ENCODE measurements at regions not wholly inside any gene's neighbourhood (a gene's known extent, or its start where the extent isn't known, plus 50 kb on each side); places are given as distances from the start of the nearest gene placed in this dataset.

DNA sequence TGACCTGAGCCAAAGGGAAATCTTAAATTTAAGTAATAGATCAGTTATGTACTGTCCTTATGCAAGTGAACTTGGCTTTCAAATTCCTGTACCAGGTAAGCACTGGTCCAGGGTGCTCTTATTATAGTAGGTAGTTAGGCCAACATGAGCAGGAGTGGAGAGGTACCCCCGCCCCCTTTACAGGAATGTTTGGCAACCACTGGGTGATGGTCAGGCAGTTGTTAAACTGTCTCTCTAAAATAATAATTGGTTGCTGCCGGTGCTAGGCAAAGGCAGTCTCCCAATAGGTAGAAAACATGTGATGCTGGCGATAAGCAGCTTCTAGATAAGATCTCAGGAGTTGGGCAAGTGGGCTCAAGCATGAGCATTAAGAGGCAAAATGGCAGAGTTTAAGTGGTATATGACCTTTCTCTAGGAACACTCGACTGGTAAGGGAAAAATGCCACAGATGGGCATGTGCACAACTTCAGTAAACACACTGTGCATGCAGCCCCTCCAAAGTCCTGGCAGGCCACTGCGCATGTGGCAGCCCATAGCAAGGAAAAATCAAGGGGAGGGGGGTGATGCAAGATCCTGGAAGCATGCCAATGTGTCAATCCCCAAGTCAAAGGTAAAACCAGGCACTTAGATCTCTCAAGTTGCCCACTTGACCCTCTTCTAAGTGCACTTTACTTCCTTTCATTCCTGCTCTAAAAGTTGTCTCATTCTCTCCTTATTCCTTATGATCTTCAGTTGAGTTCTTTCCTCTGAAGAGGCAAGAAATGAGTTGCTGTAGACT, 1239.7 kb downstream of the C4orf33 start:
- no peak overlapping the region for H3K4me3 ChIP-seq (ENCODE audit: control insufficient read depth in 2 of 3, extremely low read depth in 1 of 3, insufficient read depth in 2 of 3, low read depth in 1 of 3, low read length in 3 of 3)
- H3K4me2 ChIP-seq (ENCODE audit: control insufficient read depth, extremely low read depth, insufficient read depth, low read depth, low read length) = no peak overlapping the region
- H3K9ac ChIP-seq (ENCODE audit: control insufficient read depth, extremely low read depth, insufficient read depth, low read length) = no peak overlapping the region
- H3K9me3 ChIP-seq (ENCODE audit: control insufficient read depth, low read depth, low read length) = no peaks in the 10 kb centered on the region
- no peaks in the 10 kb centered on the region for H4K20me1 ChIP-seq (ENCODE audit: control insufficient read depth, extremely low read depth, insufficient read depth, low read length)
- TF ChIP-seq, protein P1, sequence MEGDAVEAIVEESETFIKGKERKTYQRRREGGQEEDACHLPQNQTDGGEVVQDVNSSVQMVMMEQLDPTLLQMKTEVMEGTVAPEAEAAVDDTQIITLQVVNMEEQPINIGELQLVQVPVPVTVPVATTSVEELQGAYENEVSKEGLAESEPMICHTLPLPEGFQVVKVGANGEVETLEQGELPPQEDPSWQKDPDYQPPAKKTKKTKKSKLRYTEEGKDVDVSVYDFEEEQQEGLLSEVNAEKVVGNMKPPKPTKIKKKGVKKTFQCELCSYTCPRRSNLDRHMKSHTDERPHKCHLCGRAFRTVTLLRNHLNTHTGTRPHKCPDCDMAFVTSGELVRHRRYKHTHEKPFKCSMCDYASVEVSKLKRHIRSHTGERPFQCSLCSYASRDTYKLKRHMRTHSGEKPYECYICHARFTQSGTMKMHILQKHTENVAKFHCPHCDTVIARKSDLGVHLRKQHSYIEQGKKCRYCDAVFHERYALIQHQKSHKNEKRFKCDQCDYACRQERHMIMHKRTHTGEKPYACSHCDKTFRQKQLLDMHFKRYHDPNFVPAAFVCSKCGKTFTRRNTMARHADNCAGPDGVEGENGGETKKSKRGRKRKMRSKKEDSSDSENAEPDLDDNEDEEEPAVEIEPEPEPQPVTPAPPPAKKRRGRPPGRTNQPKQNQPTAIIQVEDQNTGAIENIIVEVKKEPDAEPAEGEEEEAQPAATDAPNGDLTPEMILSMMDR (optimal IDR thresholded peaks at IDR 0.05 in 1 of 3, IDR thresholded peaks at IDR 0.05 in 1 of 3, conservative IDR thresholded peaks at IDR 0.05 in 1 of 3; ENCODE audit: extremely low read depth in 1 of 3, insufficient read depth in 2 of 3, low read length in 3 of 3) = no peak
- TF ChIP-seq EZH2 (IDR thresholded peaks at IDR 0.05; ENCODE audit: low read length) = no peak
- H3K79me2 ChIP-seq (ENCODE audit: control insufficient read depth, insufficient read depth, low read length) = no peaks in the 10 kb centered on the region
- FAIRE-seq (no peak), DNase-seq (ENCODE audit: low read depth, low spot score) (no peak)
- H3K36me3 ChIP-seq (ENCODE audit: control insufficient read depth in 2 of 2, extremely low read depth in 1 of 2, insufficient read depth in 2 of 2, low read length in 2 of 2) = no peaks in the 10 kb centered on the region
- no peaks in the 10 kb centered on the region for H3K9me1 ChIP-seq (ENCODE audit: control insufficient read depth, extremely low read depth, insufficient read depth, low read length)
- H2AFZ ChIP-seq (ENCODE audit: control insufficient read depth, low read length) = no peak overlapping the region
- H3K4me1 ChIP-seq (ENCODE audit: control insufficient read depth, extremely low read depth, insufficient read depth, low read length) = no peaks in the 10 kb centered on the region
- H3K27ac ChIP-seq (ENCODE audit: control insufficient read depth, insufficient read depth, low read length) = no peak overlapping the region
- H3K27me3 ChIP-seq (ENCODE audit: control insufficient read depth, extremely low read depth, insufficient read depth, low read length) = no peaks in the 10 kb centered on the region
- dilution Hi-C loops (cut with MboI; ENCODE audit: extremely low pct_ligation_motif_present, low sequenced_read_pairs) = no loop called here

DNA sequence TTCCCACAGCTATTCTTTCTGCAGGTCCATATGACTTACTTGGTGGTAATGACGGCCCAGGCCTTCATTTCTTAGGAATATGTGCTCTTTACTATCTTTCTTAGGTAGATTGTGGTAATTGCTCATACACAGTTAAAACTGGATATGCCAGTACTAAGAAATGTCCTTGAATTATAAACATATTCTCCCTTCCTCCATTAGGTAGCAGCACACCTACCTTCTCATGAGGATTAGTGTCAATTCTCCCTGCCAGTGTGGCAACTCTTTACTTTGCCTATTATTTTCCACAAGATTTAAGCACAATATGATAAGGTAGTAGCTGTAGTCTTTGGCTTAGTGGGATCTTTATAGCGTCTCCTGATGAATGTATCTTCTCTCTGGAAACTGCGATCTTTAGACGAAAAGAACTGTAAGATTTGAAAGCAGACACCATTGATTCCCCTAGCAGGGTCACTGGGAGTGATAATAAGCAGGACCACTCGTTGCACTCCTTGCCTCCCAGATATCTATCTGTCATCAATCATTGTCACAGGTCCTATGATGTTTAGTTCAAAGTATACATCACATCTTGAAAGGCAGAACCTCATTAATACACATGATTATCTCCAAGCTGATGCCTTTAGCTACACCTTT, 1240.7 kb downstream of the C4orf33 start:
- Histone ChIP-seq H3K9ac (ENCODE audit: control insufficient read depth, extremely low read depth, insufficient read depth, low read length) (no peak overlapping the region), H3K27ac (ENCODE audit: control insufficient read depth, insufficient read depth, low read length) (no peak overlapping the region), H3K9me1 (ENCODE audit: control insufficient read depth, extremely low read depth, insufficient read depth, low read length) (no peaks in the 10 kb centered on the region), H3K4me3 (ENCODE audit: control insufficient read depth in 2 of 3, extremely low read depth in 1 of 3, insufficient read depth in 2 of 3, low read depth in 1 of 3, low read length in 3 of 3) (no peak overlapping the region), H3K9me3 (ENCODE audit: control insufficient read depth, low read depth, low read length) (no peaks in the 10 kb centered on the region), H3K79me2 (ENCODE audit: control insufficient read depth, insufficient read depth, low read length) (no peaks in the 10 kb centered on the region), H3K4me2 (ENCODE audit: control insufficient read depth, extremely low read depth, insufficient read depth, low read depth, low read length) (no peak overlapping the region), H3K36me3 (ENCODE audit: control insufficient read depth in 2 of 2, extremely low read depth in 1 of 2, insufficient read depth in 2 of 2, low read length in 2 of 2) (no peaks in the 10 kb centered on the region), H3K27me3 (ENCODE audit: control insufficient read depth, extremely low read depth, insufficient read depth, low read length) (no peaks in the 10 kb centered on the region), H3K4me1 (ENCODE audit: control insufficient read depth, extremely low read depth, insufficient read depth, low read length) (no peaks in the 10 kb centered on the region), H4K20me1 (ENCODE audit: control insufficient read depth, extremely low read depth, insufficient read depth, low read length) (no peaks in the 10 kb centered on the region), H2AFZ (ENCODE audit: control insufficient read depth, low read length) (no peak overlapping the region)
- FAIRE-seq (no peak), DNase-seq (ENCODE audit: low read depth, low spot score) (no peak)
- dilution Hi-C loops (cut with MboI; ENCODE audit: extremely low pct_ligation_motif_present, low sequenced_read_pairs) = no loop called here
- TF ChIP-seq, protein P1 (optimal IDR thresholded peaks at IDR 0.05 in 1 of 3, IDR thresholded peaks at IDR 0.05 in 1 of 3, conservative IDR thresholded peaks at IDR 0.05 in 1 of 3; ENCODE audit: extremely low read depth in 1 of 3, insufficient read depth in 2 of 3, low read length in 3 of 3) = peak in 2 of 3 experiments; percentile 52 to 55
- no peak for TF ChIP-seq EZH2 (IDR thresholded peaks at IDR 0.05; ENCODE audit: low read length)
